H9 (cell line): ENCODE measurements at regions not wholly inside any gene's neighbourhood (a gene's known extent, or its start where the extent isn't known, plus 50 kb on each side); places are given as distances from the start of the nearest gene placed in this dataset.

Experiments
- DNase-seq: peaks from one replicate; pipeline ENCODE4 v3.0.0-alpha.2; 2017
- H2AFZ ChIP-seq: one replicate; pipeline ENCODE4 v1.6.1; 2013; ENCODE audit warnings: mild to moderate bottlenecking, low read length, control low read depth, moderate library complexity
- H2AK5ac ChIP-seq: 2 replicates; pipeline ENCODE4 v1.6.1; 2013; ENCODE audit warnings: low read length, control low read depth, mixed read lengths; ENCODE audit not compliant: insufficient read length
- H2BK120ac ChIP-seq: one replicate; pipeline ENCODE4 v1.6.1; 2013; ENCODE audit warnings: low read depth, mild to moderate bottlenecking, low read length, control low read depth, inconsistent platforms; ENCODE audit not compliant: poor library complexity, severe bottlenecking
- H2BK12ac ChIP-seq: 2 replicates; pipeline ENCODE4 v1.6.1; 2013; ENCODE audit warnings: low read length, control low read depth, mixed read lengths, low read depth; ENCODE audit not compliant: insufficient read length
- H2BK15ac ChIP-seq: 2 replicates; pipeline ENCODE4 v1.6.1; 2013; ENCODE audit warnings: low read depth, low read length, control low read depth
- H2BK20ac ChIP-seq: one replicate; pipeline ENCODE4 v1.6.1; 2013; ENCODE audit warnings: low read depth, mild to moderate bottlenecking, low read length, control low read depth, inconsistent platforms; ENCODE audit not compliant: poor library complexity, severe bottlenecking
- H2BK5ac ChIP-seq: 2 replicates; pipeline ENCODE4 v1.6.1; 2013; ENCODE audit warnings: low read length, control low read depth, mixed read lengths; ENCODE audit not compliant: insufficient read length
- H3K14ac ChIP-seq: 2 replicates; pipeline ENCODE4 v1.6.1; 2013; ENCODE audit warnings: low read length, control low read depth; ENCODE audit not compliant: insufficient read depth
- H3K18ac ChIP-seq: 2 replicates; pipeline ENCODE4 v1.6.1; 2013; ENCODE audit warnings: low read depth, mild to moderate bottlenecking, mixed read lengths, low read length, control low read depth; ENCODE audit not compliant: insufficient read length
- H3K23ac ChIP-seq: 2 replicates; pipeline ENCODE4 v1.6.1; 2013; ENCODE audit warnings: low read length, control low read depth, mixed read lengths, low read depth; ENCODE audit not compliant: insufficient read length
- H3K23me2 ChIP-seq: 2 replicates; pipeline ENCODE4 v1.6.1; 2013; ENCODE audit warnings: low read depth, mild to moderate bottlenecking, mixed read lengths, low read length, control low read depth; ENCODE audit not compliant: insufficient read length, poor library complexity, severe bottlenecking
- H3K27ac ChIP-seq: 2 replicates; pipeline ENCODE4 v1.5.1; 2013; ENCODE audit warnings: low read length, control low read depth, mixed read lengths, low read depth; ENCODE audit not compliant: insufficient read length
- H3K27me3 ChIP-seq: 2 replicates; pipeline ENCODE4 v1.6.1; 2013; ENCODE audit warnings: low read length, control low read depth, inconsistent platforms; ENCODE audit not compliant: insufficient read depth
- H3K4ac ChIP-seq: 2 replicates; pipeline ENCODE4 v1.6.1; 2013; ENCODE audit warnings: low read depth, mild to moderate bottlenecking, control low read depth, inconsistent platforms, low read length, moderate library complexity
- H3K4me1 ChIP-seq: 2 replicates; pipeline ENCODE4 v1.6.1; 2013; ENCODE audit warnings: low read length, control low read depth, inconsistent platforms; ENCODE audit not compliant: insufficient read depth
- H3K4me2 ChIP-seq: 2 replicates; pipeline ENCODE4 v1.6.1; 2013; ENCODE audit warnings: low read length, control low read depth, mixed read lengths; ENCODE audit not compliant: insufficient read length, insufficient read depth
- H3K56ac ChIP-seq: 2 replicates; pipeline ENCODE4 v1.6.1; 2013; ENCODE audit warnings: low read depth, mild to moderate bottlenecking, mixed read lengths, low read length, control low read depth; ENCODE audit not compliant: insufficient read length
- H3K79me1 ChIP-seq: 2 replicates; pipeline ENCODE4 v1.6.1; 2013; ENCODE audit warnings: low read depth, mild to moderate bottlenecking, moderate library complexity, low read length, control low read depth, inconsistent platforms; ENCODE audit not compliant: insufficient read depth, poor library complexity, severe bottlenecking
- H3K79me2 ChIP-seq: 2 replicates; pipeline ENCODE4 v1.6.1; 2013; ENCODE audit warnings: low read length, control low read depth, inconsistent platforms; ENCODE audit not compliant: insufficient read depth
- H3K9ac ChIP-seq: 2 replicates; pipeline ENCODE4 v1.6.1; 2013; ENCODE audit warnings: low read length, control low read depth, mixed read lengths; ENCODE audit not compliant: insufficient read length; ENCODE audit errors: extremely low read depth
- H3K9me3 ChIP-seq: one replicate; pipeline ENCODE4 v1.6.1; 2013; ENCODE audit warnings: low read depth, low read length, inconsistent platforms; ENCODE audit not compliant: control insufficient read depth
- H3T11ph ChIP-seq: one replicate; pipeline ENCODE4 v1.6.1; 2013; ENCODE audit warnings: mild to moderate bottlenecking, low read length, control low read depth, inconsistent platforms
- H4K20me1 ChIP-seq: one replicate; pipeline ENCODE4 v1.6.1; 2013; ENCODE audit not compliant: control insufficient read depth, insufficient read length, insufficient read depth
- H4K5ac ChIP-seq: 2 replicates; pipeline ENCODE4 v1.6.1; 2013; ENCODE audit warnings: low read depth, mild to moderate bottlenecking, mixed read lengths, low read length, control low read depth; ENCODE audit not compliant: insufficient read length
- H4K8ac ChIP-seq: replicated peaks from 2 replicates; pipeline ENCODE4 v1.6.1; 2013; ENCODE audit warnings: low read length, control low read depth, mixed read lengths, low read depth; ENCODE audit not compliant: insufficient read length
- H4K91ac ChIP-seq: 2 replicates; pipeline ENCODE4 v1.6.1; 2013; ENCODE audit warnings: low read depth, mild to moderate bottlenecking, moderate library complexity, mixed read lengths, low read length, control low read depth; ENCODE audit not compliant: insufficient read length
- H3K27ac Mint-ChIP-seq, 3 experiments: 2 replicates in 2 of 3; 3 replicates in 1 of 3; pipeline ENCODE4 v1.8.0; 2020 to 2021; ENCODE audit warnings: mixed read lengths in 3 of 3, mild to moderate bottlenecking in 1 of 3, moderate library complexity in 1 of 3
- H3K27me3 Mint-ChIP-seq: 2 replicates; pipeline ENCODE4 v1.8.0; 2021; ENCODE audit warnings: low read depth, mild to moderate bottlenecking, moderate library complexity, mixed read lengths
- H3K36me3 Mint-ChIP-seq, 3 experiments: 2 replicates in 2 of 3; 3 replicates in 1 of 3; pipeline ENCODE4 v1.8.0; 2020 to 2021; ENCODE audit warnings: low read depth in 3 of 3, mixed read lengths in 3 of 3; ENCODE audit not compliant: insufficient read depth in 1 of 3
- H3K4me1 Mint-ChIP-seq, 2 experiments: 2 replicates each; pipeline ENCODE4 v1.8.0; 2020; ENCODE audit warnings: mixed read lengths in 2 of 2
- H3K4me3 Mint-ChIP-seq, 2 experiments: 2 replicates in 1 of 2; 3 replicates in 1 of 2; pipeline ENCODE4 v1.8.0; 2020 to 2021; ENCODE audit warnings: mild to moderate bottlenecking in 2 of 2, mixed read lengths in 2 of 2, moderate library complexity in 1 of 2
- H3K9me3 Mint-ChIP-seq, 2 experiments: 2 replicates in 1 of 2; 3 replicates in 1 of 2; pipeline ENCODE4 v1.8.0; 2020; ENCODE audit warnings: mild to moderate bottlenecking in 2 of 2, mixed read lengths in 2 of 2, moderate library complexity in 1 of 2
- CTCF ChIP-seq: fragments of 200-600 bp; sonication (generic); conservative IDR thresholded peaks from 3 replicates; pipeline ENCODE4 v1.8.0; 2021; ENCODE audit warnings: antibody characterized with exemption, mild to moderate bottlenecking
- WGBS: extraction: QIAGEN DNeasy Blood & Tissue Kit; methylation state at CpG from one replicate; pipeline ENCODE4 v1.1.7; 2013; ENCODE audit warnings: missing lambda C conversion rate, low lambda C conversion rate, mixed read lengths; ENCODE audit not compliant: insufficient read length; ENCODE audit errors: extremely low coverage; 5-methylcytosine and 5-hydroxymethylcytosine counted together

DNA sequence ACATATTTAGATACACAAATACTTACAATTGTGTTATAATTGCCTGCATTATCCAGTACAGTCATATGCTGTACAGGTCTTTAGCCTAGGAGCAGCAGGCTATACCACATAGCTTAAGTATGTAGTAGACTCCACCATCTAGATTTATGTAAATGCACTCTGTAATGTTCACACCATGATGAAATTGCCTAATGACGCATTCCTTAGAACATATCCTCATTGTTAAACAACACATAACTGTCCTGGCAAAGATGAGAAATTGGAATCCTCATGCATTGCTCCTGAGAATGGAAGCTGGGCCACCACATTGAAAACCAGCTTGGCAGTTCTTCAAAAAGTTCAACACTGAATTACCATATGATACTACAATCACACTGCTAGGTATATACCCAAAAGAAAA, 1002.8 kb upstream of the CELF2 start:
- Histone ChIP-seq H3K56ac (no peak overlapping the region), H2BK20ac (no peak overlapping the region)
- WGBS = no CpG with 5 or more reads among the region's 1 CpG

More for the DNA sequence above, 1002.8 kb upstream of the CELF2 start:
- no peak overlapping the region for H3K4me2 ChIP-seq
- no peak overlapping the region for H4K91ac ChIP-seq
- H2AFZ ChIP-seq = no peak overlapping the region
- H4K20me1 ChIP-seq = no peaks in the 10 kb centered on the region
- no peaks in the 10 kb centered on the region for H3K27me3 Mint-ChIP-seq
- H3K4me1 ChIP-seq = no peaks in the 10 kb centered on the region; the same call in 1 of the 2 replicates
- H3K9ac ChIP-seq = no peak overlapping the region
- H4K5ac ChIP-seq = no peak overlapping the region
- no peak overlapping the region for H2AK5ac ChIP-seq
- no peak overlapping the region for H3K4ac ChIP-seq
- no peaks in the 10 kb centered on the region for H3K79me1 ChIP-seq
- H3K23me2 ChIP-seq = no peaks in the 10 kb centered on the region
- H3K27ac ChIP-seq = no peak overlapping the region
- no peak overlapping the region for H2BK15ac ChIP-seq
- H3K14ac ChIP-seq = no peak overlapping the region
- H3K36me3 Mint-ChIP-seq = peaks cover 0 to 4% (median 3%) of the 10 kb centered on the region in 3 experiments; a peak in 2 of 7 replicates
- peaks cover 6 to 9% of the 10 kb centered on the region in 2 experiments for H3K4me1 Mint-ChIP-seq
- H3K23ac ChIP-seq = no peak overlapping the region
- no peak overlapping the region for H4K8ac ChIP-seq
- no peaks in the 10 kb centered on the region for H3K79me2 ChIP-seq
- no peaks in the 10 kb centered on the region for H3K9me3 ChIP-seq
- H3T11ph ChIP-seq = no peak overlapping the region
- no peaks in the 10 kb centered on the region for H3K27me3 ChIP-seq
- H2BK5ac ChIP-seq = no peak overlapping the region
- H3K18ac ChIP-seq = no peak overlapping the region
- no peak overlapping the region for H2BK12ac ChIP-seq
- DNase-seq = no peak
- no peak overlapping the region for H2BK120ac ChIP-seq
- H3K27ac Mint-ChIP-seq = no peak overlapping the region
- H3K4me3 Mint-ChIP-seq = no peak overlapping the region
- peaks cover 0 to 6% of the 10 kb centered on the region in 2 experiments; a peak in 3 of 5 replicates for H3K9me3 Mint-ChIP-seq
- TF ChIP-seq CTCF = no peak
